HCT116 (cell line): ENCODE measurements at regions not wholly inside any gene's neighbourhood (a gene's known extent, or its start where the extent isn't known, plus 50 kb on each side); places are given as distances from the start of the nearest gene placed in this dataset.

ENCODE experiments used
- CBX3 ChIP-seq: IDR thresholded peaks from 2 replicates; pipeline ENCODE4 v1.6.1; 2012; ENCODE audit warnings: low read depth
- CTCF ChIP-seq, 3 experiments: fragments of 200-600 bp in 1 of 3; sonication (generic) in 1 of 3; IDR thresholded peaks in 2 of 3; conservative IDR thresholded peaks in 1 of 3; 2 replicates each; pipeline ENCODE4 v1.5.1; 2012 to 2017; ENCODE audit warnings: low read depth in 2 of 3, low read length in 2 of 3, antibody characterized with exemption in 1 of 3, borderline replicate concordance in 1 of 3, control low read depth in 1 of 3, mild to moderate bottlenecking in 1 of 3, mixed read lengths in 1 of 3, mixed run types in 1 of 3, moderate library complexity in 1 of 3; ENCODE audit not compliant: insufficient read depth in 1 of 3
- ELF1 ChIP-seq: IDR thresholded peaks from 2 replicates; pipeline ENCODE4 v1.6.1; 2012; ENCODE audit warnings: low read depth, borderline replicate concordance
- EZH2 ChIP-seq: fragments of 200-600 bp; sonication (generic); IDR thresholded peaks from 2 replicates; pipeline ENCODE4 v1.6.1; 2017; ENCODE audit warnings: antibody characterized with exemption, mixed run types
- EZH2phosphoT487 ChIP-seq: fragments of 200-600 bp; IDR thresholded peaks from 2 replicates; pipeline ENCODE4 v1.6.1; 2018; ENCODE audit warnings: antibody characterized with exemption, borderline replicate concordance
- JUND ChIP-seq: IDR thresholded peaks from 2 replicates; pipeline ENCODE4 v1.6.1; 2012
- MAX ChIP-seq: IDR thresholded peaks from 2 replicates; pipeline ENCODE4 v1.6.1; 2012
- POLR2A ChIP-seq: IDR thresholded peaks from 2 replicates; pipeline ENCODE4 v1.7.0; 2011; ENCODE audit warnings: borderline replicate concordance; ENCODE audit not compliant: insufficient read depth, insufficient read length; ENCODE audit errors: extremely low read depth
- POLR2AphosphoS5 ChIP-seq: IDR thresholded peaks from 2 replicates; pipeline ENCODE4 v1.6.1; 2011; ENCODE audit warnings: mild to moderate bottlenecking, low read depth, low read length, moderate library complexity
- RAD21 ChIP-seq: IDR thresholded peaks from 2 replicates; pipeline ENCODE4 v1.6.1; 2012; ENCODE audit warnings: low read depth, mild to moderate bottlenecking
- ZNF274 ChIP-seq: fragments of 200-500 bp; sonication (Bioruptor generic); IDR thresholded peaks from 2 replicates; pipeline ENCODE4 v1.6.1; 2014; ENCODE audit warnings: mild to moderate bottlenecking, low read depth, low read length, inconsistent platforms

GRCh38 chr3:188940573-188940932 is 231.2 kb upstream of the TPRG1 start:
- TF ChIP-seq EZH2phosphoT487 = no peak
- TF ChIP-seq CTCF (IDR thresholded peaks at IDR 0.05 in 2 of 3, conservative IDR thresholded peaks at IDR 0.05 in 1 of 3; ENCODE audit: borderline replicate concordance in 1 of 3, insufficient read depth in 1 of 3, low read depth in 2 of 3, low read length in 2 of 3) = no peak
- TF ChIP-seq ZNF274 = no peak
- TF ChIP-seq CBX3 = no peak
- no peak for TF ChIP-seq EZH2
- no peak for TF ChIP-seq ELF1
- no peak for TF ChIP-seq RAD21
- no peak for TF ChIP-seq POLR2AphosphoS5
- TF ChIP-seq JUND = no peak
- TF ChIP-seq MAX = no peak
- TF ChIP-seq POLR2A = no peak
